GM19328 (cell line): ENCODE measurements at regions not wholly inside any gene's neighbourhood (a gene's known extent, or its start where the extent isn't known, plus 50 kb on each side); places are given as distances from the start of the nearest gene placed in this dataset.

Experiments
- ATAC-seq: cut with Tn5 transposase; IDR thresholded peaks from one replicate; pipeline ENCODE4 v1.9.1; 2021; ENCODE audit warnings: mild to moderate bottlenecking, moderate library complexity; ENCODE audit not compliant: unreplicated experiment

- no peak for ATAC-seq
Measured at GRCh38 chr2:35378791-35379190, 976.8 kb upstream of the CRIM1 start.

- no peak for ATAC-seq
Measured at GRCh38 chr2:35374845-35375244, 980.7 kb upstream of the CRIM1 start.

- no peak for ATAC-seq
Measured at GRCh38 chr2:35365859-35366258, 989.7 kb upstream of the CRIM1 start.

- ATAC-seq: no peak
Measured at GRCh38 chr2:35356332-35356731, 999.2 kb upstream of the CRIM1 start.

- no peak for ATAC-seq
Measured at GRCh38 chr2:35355056-35355455, 1000.5 kb upstream of the CRIM1 start.

- no peak for ATAC-seq
Measured at GRCh38 chr2:35347561-35347960, 1008.0 kb upstream of the CRIM1 start.

GRCh38 chr2:35343135-35343534 lies 1012.4 kb upstream of the CRIM1 start:
- no peak for ATAC-seq

GRCh38 chr2:35339211-35339610 lies 1016.4 kb upstream of the CRIM1 start:
- no peak for ATAC-seq

GRCh38 chr2:35337922-35338321 lies 1017.7 kb upstream of the CRIM1 start:
- ATAC-seq: no peak

GRCh38 chr2:35314049-35314448 lies 1041.5 kb upstream of the CRIM1 start:
- ATAC-seq: no peak

GRCh38 chr2:35301369-35301768 lies 1054.2 kb upstream of the CRIM1 start:
- ATAC-seq: no peak

- no peak for ATAC-seq
Measured at GRCh38 chr2:35298493-35298892, 1057.1 kb upstream of the CRIM1 start.

- no peak for ATAC-seq
Measured at GRCh38 chr2:35297403-35297802, 1058.2 kb upstream of the CRIM1 start.

GRCh38 chr2:35294636-35295263 lies 1060.8 kb upstream of the CRIM1 start:
- no peak for ATAC-seq

- no peak for ATAC-seq
Measured at GRCh38 chr2:35293261-35293660, 1062.3 kb upstream of the CRIM1 start.

- ATAC-seq: no peak
Measured at GRCh38 chr2:35292199-35292598, 1063.4 kb upstream of the CRIM1 start.

- ATAC-seq: no peak
Measured at GRCh38 chr2:35281702-35282101, 1073.9 kb upstream of the CRIM1 start.

- ATAC-seq: no peak
Measured at GRCh38 chr2:35255826-35256225, 1099.8 kb upstream of the CRIM1 start.

- ATAC-seq: no peak
Measured at GRCh38 chr2:35251156-35251555, 1104.4 kb upstream of the CRIM1 start.

- ATAC-seq: no peak
Measured at GRCh38 chr2:35246702-35247101, 1108.9 kb upstream of the CRIM1 start.

GRCh38 chr2:35228584-35228983 lies 1127.0 kb upstream of the CRIM1 start:
- no peak for ATAC-seq

- no peak for ATAC-seq
Measured at GRCh38 chr2:35220461-35220860, 1135.1 kb upstream of the CRIM1 start.

GRCh38 chr2:35204881-35205280 lies 1150.7 kb upstream of the CRIM1 start:
- no peak for ATAC-seq
